GM21737 (cell line): ENCODE measurements at regions not wholly inside any gene's neighbourhood (a gene's known extent, or its start where the extent isn't known, plus 50 kb on each side); places are given as distances from the start of the nearest gene placed in this dataset.
A peak's percentile ranks its signal among the peaks of the same experiment; 100 is the strongest.

ENCODE experiments used
- ATAC-seq: cut with Tn5 transposase; IDR thresholded peaks from one replicate; pipeline ENCODE4 v1.9.1; 2021; ENCODE audit warnings: mild to moderate bottlenecking, moderate library complexity; ENCODE audit not compliant: unreplicated experiment

DNA sequence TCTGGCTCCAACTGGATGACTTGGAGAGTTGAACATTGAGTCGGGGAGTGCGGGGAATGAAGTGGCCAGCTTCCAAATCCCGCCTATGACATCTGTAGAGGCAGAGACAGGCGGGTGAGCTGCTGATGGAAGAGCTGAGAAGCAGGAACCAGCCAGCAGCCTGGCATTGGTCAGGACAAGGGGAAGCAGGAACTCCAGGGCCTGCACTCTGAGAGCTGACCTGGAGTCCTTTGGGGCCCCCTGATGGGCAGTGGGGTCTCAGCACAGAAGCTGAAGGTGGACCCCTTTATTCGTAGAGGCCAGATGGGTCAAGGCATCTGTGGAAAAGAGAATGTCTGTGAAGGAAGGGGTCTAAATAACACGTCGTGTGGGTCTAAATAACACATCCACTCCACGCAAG, 57.0 kb downstream of the SEC61G start:
- ATAC-seq, result no peak

- ATAC-seq, result no peak
These were observed 59.3 kb downstream of the SEC61G start for GRCh38 chr7:54699715-54700114.

- ATAC-seq, result no peak
These were observed 61.3 kb downstream of the SEC61G start for GRCh38 chr7:54697659-54698186.

DNA sequence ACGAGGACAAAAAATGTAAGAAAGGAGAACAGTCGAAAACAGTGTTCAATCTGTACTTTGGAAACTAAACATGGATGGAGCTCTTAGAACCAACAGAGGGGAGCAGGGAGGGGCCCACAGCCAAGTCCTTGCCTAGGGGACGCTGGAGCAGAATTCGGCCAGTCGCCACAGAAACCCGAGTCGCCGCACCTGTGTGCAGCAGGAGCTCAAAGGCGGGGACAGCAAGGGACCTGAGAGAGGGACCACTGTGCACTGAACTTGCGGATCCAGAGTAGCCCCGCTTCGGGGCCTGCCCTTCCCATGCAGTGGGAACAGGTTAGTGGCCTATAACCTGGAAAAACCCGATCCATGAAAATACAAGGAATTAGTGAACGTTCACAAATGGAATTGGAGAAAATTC, 68.1 kb downstream of the SEC61G start:
- ATAC-seq, result no peak

DNA sequence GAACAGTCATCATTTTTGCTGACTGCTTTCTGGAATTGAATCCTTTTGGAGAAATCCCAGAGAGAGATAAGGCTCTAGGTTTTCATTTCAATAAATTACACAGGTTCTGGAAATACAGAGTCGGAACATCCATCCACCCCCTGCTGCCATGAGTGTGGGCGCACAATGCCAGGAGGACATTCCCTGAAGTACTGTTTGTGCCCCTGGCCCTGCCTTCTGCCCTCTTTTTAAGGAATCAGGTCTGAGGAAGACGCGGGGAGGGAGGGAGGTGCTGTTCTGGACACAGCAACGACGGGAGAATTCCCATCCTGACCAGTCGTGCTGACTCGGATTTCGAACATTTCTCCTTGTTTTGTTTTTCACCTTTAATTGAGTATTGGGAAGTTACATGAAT, 69.0 kb downstream of the SEC61G start:
- no peak for ATAC-seq

GRCh38 chr7:54689394-54690049, 69.5 kb downstream of the SEC61G start:
- ATAC-seq, result no peak

- ATAC-seq, result no peak
These were observed 71.4 kb downstream of the SEC61G start for GRCh38 chr7:54687462-54688212.

DNA sequence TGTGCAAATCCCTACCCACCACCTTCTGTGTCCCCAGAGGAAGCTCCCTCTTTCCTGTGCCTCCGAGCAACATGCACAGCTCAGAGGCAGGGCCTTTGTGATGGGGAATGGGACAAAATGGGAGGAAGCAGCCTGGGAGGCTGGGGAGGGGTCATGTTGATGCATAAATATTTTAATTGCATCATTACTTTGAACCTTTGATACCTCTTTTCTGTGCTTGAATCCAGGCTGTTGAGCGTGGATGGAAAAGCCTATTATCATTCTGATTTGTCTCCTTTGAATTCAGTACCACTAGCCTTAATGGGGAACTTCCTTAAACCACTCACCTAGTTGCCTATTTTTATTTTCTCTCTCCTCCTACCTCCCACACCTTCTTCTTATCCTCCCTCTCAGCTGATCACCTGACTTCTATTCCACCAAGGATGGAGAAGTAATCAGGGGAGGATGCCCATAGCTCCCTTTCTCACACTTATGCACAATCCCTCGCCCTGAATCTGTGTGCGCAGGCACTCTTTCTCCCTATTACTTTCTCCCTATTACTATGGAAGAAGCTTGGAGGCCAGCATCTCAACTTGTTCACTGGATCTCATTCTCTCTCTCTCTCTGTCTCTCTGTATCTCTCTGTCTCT, 78.5 kb downstream of the SEC61G start:
- ATAC-seq, result no peak

- ATAC-seq, result no peak
These were observed 79.6 kb downstream of the SEC61G start for GRCh38 chr7:54679490-54679817.

GRCh38 chr7:54678763-54679489, 80.1 kb downstream of the SEC61G start:
- no peak for ATAC-seq

DNA sequence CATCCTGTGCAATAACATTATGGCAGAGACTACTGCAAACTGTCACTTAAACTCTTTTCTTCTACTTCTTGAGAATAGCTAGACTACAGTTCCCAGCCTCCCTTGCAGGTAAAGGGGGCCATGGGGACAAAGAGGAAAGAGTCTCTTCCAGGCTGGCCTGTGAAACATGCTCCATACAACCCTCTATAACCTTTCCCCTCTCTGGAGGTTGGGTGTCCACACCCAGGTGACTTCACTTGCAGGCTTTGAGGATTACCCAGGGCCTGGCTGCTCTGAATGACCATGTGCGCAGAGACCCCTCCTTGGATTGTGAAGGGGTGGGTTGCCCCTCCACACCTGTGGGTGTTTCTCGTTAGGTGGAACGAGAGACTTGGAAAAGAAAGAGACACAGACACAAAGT, 84.1 kb downstream of the SEC61G start:
- ATAC-seq, result no peak

- ATAC-seq, result no peak
These were observed 86.5 kb downstream of the SEC61G start for GRCh38 chr7:54672519-54672918.

DNA sequence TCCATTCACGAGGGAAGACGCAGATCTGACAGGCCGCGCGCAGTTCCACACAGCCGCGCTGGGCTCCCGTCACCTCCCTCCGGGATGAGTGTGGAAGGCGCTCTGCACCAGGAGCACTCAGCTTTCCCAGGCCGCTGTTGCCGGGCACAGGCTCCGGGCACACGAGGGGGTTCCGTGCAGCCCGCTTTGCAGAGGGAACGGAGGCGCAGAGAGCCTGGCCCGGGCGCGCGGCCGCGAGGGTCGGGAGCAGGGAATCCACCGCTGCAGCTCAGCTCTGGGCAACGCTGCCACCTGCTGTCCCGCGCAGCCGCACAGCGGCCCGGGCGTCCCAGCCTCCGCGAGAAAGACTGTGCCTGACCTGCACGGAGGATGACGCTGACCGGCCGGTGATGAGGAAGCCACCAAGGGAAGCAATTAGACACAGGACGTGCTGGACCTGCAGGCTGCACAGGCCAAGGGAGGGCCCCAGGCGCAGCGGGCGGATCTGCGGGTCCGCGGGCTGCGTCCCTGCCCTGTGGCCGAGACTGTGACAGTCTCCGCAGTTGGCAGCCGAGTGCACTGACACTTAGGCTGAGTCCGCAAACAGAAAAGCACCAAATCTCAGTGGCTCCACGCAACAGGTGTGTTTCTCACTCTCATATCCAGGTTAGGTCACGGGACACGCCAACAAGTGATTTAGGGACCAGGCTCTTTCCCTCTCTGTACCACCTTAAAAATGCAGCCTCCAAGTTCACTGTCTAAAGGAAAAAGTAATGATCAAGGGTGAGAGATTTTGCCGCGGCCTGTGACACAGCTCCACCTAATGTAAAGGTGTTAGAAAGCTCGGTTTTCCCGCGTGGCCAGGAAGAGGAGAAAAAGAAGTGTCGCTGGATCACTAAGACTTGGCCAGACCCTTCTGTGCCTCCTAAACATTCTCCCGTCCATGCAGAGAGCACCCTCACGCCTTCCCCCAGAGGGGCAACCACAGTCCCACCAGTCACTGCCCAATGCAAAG, 94.5 kb downstream of the SEC61G start:
- ATAC-seq, result peak; percentile 82

DNA sequence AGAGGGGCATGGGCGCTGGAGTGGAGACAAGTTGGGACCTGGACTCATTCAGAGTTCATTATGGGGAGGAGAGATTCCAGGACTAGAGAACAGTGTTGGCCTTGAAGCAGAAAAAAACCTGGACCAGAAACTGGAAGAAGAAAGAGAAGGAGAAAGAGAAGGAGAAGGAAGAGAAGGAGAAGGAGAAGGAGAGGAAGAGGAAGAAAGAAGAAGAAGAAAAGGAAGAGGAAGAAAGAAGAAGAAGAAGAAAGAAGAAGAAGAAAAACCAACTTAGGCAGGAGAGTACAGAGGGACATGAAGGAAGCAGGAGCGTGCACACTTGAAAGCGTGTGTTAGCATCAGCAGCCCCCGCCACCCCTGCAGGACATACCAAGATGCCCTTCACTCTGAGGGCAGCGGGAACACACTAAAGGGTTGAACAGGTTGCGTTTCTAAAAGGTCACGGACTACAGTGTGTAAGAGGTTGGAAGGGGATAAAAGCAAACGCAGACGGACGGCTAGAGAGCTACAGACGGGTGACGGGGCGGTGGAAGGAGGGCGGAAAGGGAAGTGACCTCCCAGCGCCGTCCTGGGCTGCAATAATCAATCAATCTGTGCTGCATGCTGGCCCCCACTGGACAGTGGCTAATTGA, 95.3 kb downstream of the SEC61G start:
- ATAC-seq, result no peak

DNA sequence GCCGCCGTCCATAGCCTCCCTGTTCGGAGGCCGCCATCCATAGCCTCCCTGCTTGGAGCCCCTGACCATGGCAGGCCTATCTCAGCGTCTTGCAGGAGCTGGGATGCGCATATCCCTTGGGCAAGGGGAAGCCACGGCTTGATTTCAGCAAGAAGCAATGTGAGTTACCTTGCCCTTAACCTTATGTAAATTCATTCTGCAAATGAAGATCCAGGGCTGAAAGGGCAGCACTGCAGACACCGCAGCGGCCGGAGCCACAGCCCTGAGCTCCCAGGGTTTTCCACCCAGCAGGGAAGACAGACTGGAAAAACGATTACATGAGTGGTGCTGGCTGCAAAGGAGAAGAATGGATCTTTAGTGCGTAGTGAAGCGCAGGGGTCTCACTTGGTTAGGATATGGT, 95.8 kb downstream of the SEC61G start:
- no peak for ATAC-seq

GRCh38 chr7:54662701-54663100, 96.3 kb downstream of the SEC61G start:
- no peak for ATAC-seq

- ATAC-seq, result no peak
These were observed 105.1 kb downstream of the SEC61G start for GRCh38 chr7:54653905-54654304.

DNA sequence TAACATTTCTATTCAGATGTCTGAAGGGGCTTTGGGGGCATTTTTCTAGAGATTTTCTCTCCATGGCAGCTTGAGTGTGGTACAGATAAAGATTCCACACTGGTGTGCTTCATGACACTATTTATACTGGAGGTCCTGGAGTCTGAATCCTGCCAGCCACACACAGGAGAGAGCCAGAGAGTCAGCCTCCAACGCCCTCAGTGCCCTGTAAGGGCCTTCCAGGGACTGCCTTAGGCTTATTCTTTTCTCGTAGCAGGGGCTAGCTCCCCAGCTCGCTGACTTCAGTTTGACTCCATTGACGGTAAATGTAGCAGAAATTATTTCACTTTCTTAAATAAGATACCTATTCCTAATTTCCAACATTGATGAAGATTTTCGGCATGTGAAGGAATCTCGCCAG, 100.9 kb downstream of the VSTM2A start:
- no peak for ATAC-seq

- ATAC-seq, result no peak
These were observed 95.7 kb downstream of the VSTM2A start for GRCh38 chr7:54637712-54638396.
